ENCODE measurements at regions not wholly inside any gene's neighbourhood (a gene's known extent, or its start where the extent isn't known, plus 50 kb on each side); places are given as distances from the start of the nearest gene placed in this dataset.

DNA sequence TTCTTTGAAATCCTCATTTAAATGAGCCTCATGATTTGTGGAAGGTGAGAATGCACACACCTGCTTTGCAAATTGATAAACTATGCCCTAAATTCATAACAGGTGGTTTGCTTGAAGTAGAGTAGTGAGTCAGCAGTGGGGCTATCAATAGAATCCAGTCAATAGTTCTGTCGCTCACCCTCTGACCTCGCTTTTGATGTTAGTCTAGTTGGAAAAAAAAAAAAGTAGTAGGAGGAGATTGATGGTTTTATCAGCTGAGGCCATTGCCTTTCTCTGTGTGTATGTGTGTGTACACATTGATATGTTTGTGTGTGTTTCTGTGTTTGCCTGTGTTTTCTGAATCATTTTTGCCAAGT, 267.3 kb downstream of the SNAPC1 start:
- no peak for TF ChIP-seq CTCF (IDR thresholded peaks at IDR 0.05)
- TF ChIP-seq POLR2A (IDR thresholded peaks at IDR 0.05), result no peak

Measured in adrenal gland (tissue), 5 donors.